GM21619 (cell line): ENCODE measurements at regions not wholly inside any gene's neighbourhood (a gene's known extent, or its start where the extent isn't known, plus 50 kb on each side); places are given as distances from the start of the nearest gene placed in this dataset.

Source experiments
- ATAC-seq: cut with Tn5 transposase; IDR thresholded peaks from one replicate; pipeline ENCODE4 v1.9.1; 2021; ENCODE audit not compliant: unreplicated experiment

- no peak for ATAC-seq
These were observed 440.2 kb downstream of the RFPL4B start for GRCh38 chr6:112787371-112787770.

GRCh38 chr6:112795316-112795715 is 448.2 kb downstream of the RFPL4B start:
- no peak for ATAC-seq

GRCh38 chr6:112796712-112797111 is 449.6 kb downstream of the RFPL4B start:
- no peak for ATAC-seq

GRCh38 chr6:112799889-112800288 is 452.8 kb downstream of the RFPL4B start:
- ATAC-seq: no peak

GRCh38 chr6:112800439-112800838 is 453.3 kb downstream of the RFPL4B start:
- ATAC-seq: no peak

GRCh38 chr6:112800916-112801315 is 453.8 kb downstream of the RFPL4B start:
- no peak for ATAC-seq

GRCh38 chr6:112801468-112802080 is 454.4 kb downstream of the RFPL4B start:
- ATAC-seq: no peak

GRCh38 chr6:112802144-112802543 is 455.0 kb downstream of the RFPL4B start:
- ATAC-seq: no peak

- ATAC-seq: no peak
These were observed 457.7 kb downstream of the RFPL4B start for GRCh38 chr6:112804638-112805330.

- no peak for ATAC-seq
These were observed 459.2 kb downstream of the RFPL4B start for GRCh38 chr6:112806163-112806865.

GRCh38 chr6:112821476-112821875 is 474.3 kb downstream of the RFPL4B start:
- ATAC-seq: no peak

GRCh38 chr6:112822769-112823168 is 475.6 kb downstream of the RFPL4B start:
- no peak for ATAC-seq

GRCh38 chr6:112827793-112828192 is 480.7 kb downstream of the RFPL4B start:
- peak; percentile 93 for ATAC-seq

- ATAC-seq: no peak
These were observed 483.9 kb downstream of the RFPL4B start for GRCh38 chr6:112831022-112831421.

GRCh38 chr6:112833581-112834131 is 486.5 kb downstream of the RFPL4B start:
- ATAC-seq: no peak

GRCh38 chr6:112835078-112835477 is 487.9 kb downstream of the RFPL4B start:
- ATAC-seq: no peak

- ATAC-seq: no peak
These were observed 492.4 kb downstream of the RFPL4B start for GRCh38 chr6:112839525-112839961.

GRCh38 chr6:112841553-112842329 is 494.6 kb downstream of the RFPL4B start:
- peak; percentile 62 for ATAC-seq

- no peak for ATAC-seq
These were observed 495.2 kb downstream of the RFPL4B start for GRCh38 chr6:112842330-112842685.

- ATAC-seq: no peak
These were observed 499.6 kb downstream of the RFPL4B start for GRCh38 chr6:112846681-112847080.

GRCh38 chr6:112851146-112851545 is 504.0 kb downstream of the RFPL4B start:
- no peak for ATAC-seq
